Uterus (tissue), 3 donors: ENCODE measurements at regions not wholly inside any gene's neighbourhood (a gene's known extent, or its start where the extent isn't known, plus 50 kb on each side); places are given as distances from the start of the nearest gene placed in this dataset.

Experiments used
- DNase-seq, 2 donors: peaks; one replicate each; pipeline ENCODE4 v3.0.0-alpha.2; 2019 to 2020
- H3K27ac ChIP-seq, 2 donors: fragments of 200-600 bp; sonication (generic); 1 replicate in 1 of 2; 2 replicates in 1 of 2; pipeline ENCODE4 v1.5.1; 2016 to 2018
- H3K27me3 ChIP-seq, 2 donors: fragments of 200-600 bp; sonication (generic); one replicate each; pipeline ENCODE4 v1.5.1; 2018 to 2019; ENCODE audit warnings: control low read depth in 1 of 2
- H3K36me3 ChIP-seq, 2 donors: fragments of 200-600 bp; sonication (generic); one replicate each; pipeline ENCODE4 v1.5.1; 2019; ENCODE audit warnings: control low read depth in 1 of 2
- H3K4me1 ChIP-seq, 2 donors: fragments of 200-600 bp; sonication (generic); one replicate each; pipeline ENCODE4 v1.5.1; 2018 to 2019; ENCODE audit warnings: control low read depth in 1 of 2
- H3K4me3 ChIP-seq, 2 donors: fragments of 200-600 bp; sonication (generic); 1 replicate in 1 of 2; 2 replicates in 1 of 2; pipeline ENCODE4 v1.5.1; 2018 to 2019; ENCODE audit warnings: mild to moderate bottlenecking in 1 of 2
- H3K9me3 ChIP-seq, 2 donors: fragments of 200-600 bp; sonication (generic); one replicate each; pipeline ENCODE4 v1.5.1; 2019; ENCODE audit warnings: control low read depth in 1 of 2
- CTCF ChIP-seq, 4 experiments: fragments of 200-600 bp in 2 of 4; fragments of 450-650 bp in 2 of 4; sonication (generic) in 2 of 4; IDR thresholded peaks; one replicate each; pipeline ENCODE4 v1.5.1; 2016 to 2019; ENCODE audit warnings: antibody characterized with exemption in 4 of 4, mild to moderate bottlenecking in 2 of 4, moderate library complexity in 1 of 4
- POLR2A ChIP-seq, 2 donors: fragments of 450-650 bp; IDR thresholded peaks; one replicate each; pipeline ENCODE4 v1.6.1; 2016; ENCODE audit warnings: antibody characterized with exemption in 2 of 2, mild to moderate bottlenecking in 1 of 2, moderate library complexity in 1 of 2
- intact Hi-C: fragments of 100-400 bp; cut with DNase I; formaldehyde crosslinking; loops from one replicate; pipeline ENCODE4 v1.15.1; 2023; ENCODE audit warnings: low total_unique reads
- donor health status: DM: yes; HTN: yes; CAD: no.

GRCh38 chr5:61734966-61735365 is 402.9 kb downstream of the ZSWIM6 start:
- Histone ChIP-seq H3K36me3 (no peaks in the 10 kb centered on the region), H3K4me1 (no peaks in the 10 kb centered on the region), H3K9me3 (no peaks in the 10 kb centered on the region), H3K4me3 (no peak overlapping the region), H3K27me3 (no peaks in the 10 kb centered on the region), H3K27ac (no peak overlapping the region)
- no peak for TF ChIP-seq POLR2A (IDR thresholded peaks at IDR 0.05)
- no peak for TF ChIP-seq CTCF (IDR thresholded peaks at IDR 0.05)
- DNase-seq: no peak
- intact Hi-C loops: no loop called here

GRCh38 chr5:61735531-61735930 is 403.5 kb downstream of the ZSWIM6 start:
- H3K27ac ChIP-seq: no peak overlapping the region

GRCh38 chr5:61735995-61736394 is 403.9 kb downstream of the ZSWIM6 start:
- H3K9me3 ChIP-seq: no peaks in the 10 kb centered on the region
- no peak for DNase-seq
- no peak for TF ChIP-seq CTCF (IDR thresholded peaks at IDR 0.05)
- no peak for TF ChIP-seq POLR2A (IDR thresholded peaks at IDR 0.05)
- no peaks in the 10 kb centered on the region for H3K36me3 ChIP-seq
- intact Hi-C loops: no loop called here
- no peak overlapping the region for H3K4me3 ChIP-seq
- H3K27me3 ChIP-seq: no peaks in the 10 kb centered on the region
- no peak overlapping the region for H3K27ac ChIP-seq
- no peaks in the 10 kb centered on the region for H3K4me1 ChIP-seq

More at GRCh38 chr5:61735531-61735930, 403.5 kb downstream of the ZSWIM6 start:
- no peak overlapping the region for H3K4me3 ChIP-seq
- intact Hi-C loops: no loop called here
- H3K27me3 ChIP-seq: no peaks in the 10 kb centered on the region
- DNase-seq: no peak
- H3K4me1 ChIP-seq: no peaks in the 10 kb centered on the region
- TF ChIP-seq CTCF (IDR thresholded peaks at IDR 0.05) (no peak), POLR2A (IDR thresholded peaks at IDR 0.05) (no peak)
- H3K9me3 ChIP-seq: no peaks in the 10 kb centered on the region
- no peaks in the 10 kb centered on the region for H3K36me3 ChIP-seq

GRCh38 chr5:61737301-61737963 is 405.4 kb downstream of the ZSWIM6 start:
- no peaks in the 10 kb centered on the region for H3K27me3 ChIP-seq
- DNase-seq: no peak
- no peaks in the 10 kb centered on the region for H3K36me3 ChIP-seq
- H3K27ac ChIP-seq: no peak overlapping the region
- no peaks in the 10 kb centered on the region for H3K9me3 ChIP-seq
- H3K4me1 ChIP-seq: no peaks in the 10 kb centered on the region
- intact Hi-C loops: no loop called here
- no peak for TF ChIP-seq POLR2A (IDR thresholded peaks at IDR 0.05)
- no peak for TF ChIP-seq CTCF (IDR thresholded peaks at IDR 0.05)
- H3K4me3 ChIP-seq: no peak overlapping the region

- H3K27ac ChIP-seq: no peak overlapping the region
- intact Hi-C loops: no loop called here
- no peak for TF ChIP-seq CTCF (IDR thresholded peaks at IDR 0.05)
- no peak for TF ChIP-seq POLR2A (IDR thresholded peaks at IDR 0.05)
- H3K27me3 ChIP-seq: no peaks in the 10 kb centered on the region
- no peaks in the 10 kb centered on the region for H3K36me3 ChIP-seq
- H3K9me3 ChIP-seq: no peaks in the 10 kb centered on the region
- H3K4me1 ChIP-seq: no peaks in the 10 kb centered on the region
- no peak for DNase-seq
- H3K4me3 ChIP-seq: no peak overlapping the region
Observed at GRCh38 chr5:61737964-61738340, 405.9 kb downstream of the ZSWIM6 start.
